ENCODE measurements at regions not wholly inside any gene's neighbourhood (a gene's known extent, or its start where the extent isn't known, plus 50 kb on each side); places are given as distances from the start of the nearest gene placed in this dataset.
A peak's percentile ranks its signal among the peaks of the same experiment; 100 is the strongest.

GRCh38 chr17:72488555-72489271 lies 367.9 kb downstream of the SOX9 start:
- Histone ChIP-seq H3K9me3 (ENCODE audit: control insufficient read depth in 4 of 4, insufficient read depth in 3 of 4, low read length in 3 of 4) (peaks cover 0 to 2% (median 0%) of the 10 kb centered on the region in 4 donors), H3K36me3 (ENCODE audit: control insufficient read depth in 4 of 4, insufficient read depth in 4 of 4, low read length in 4 of 4) (no peaks in the 10 kb centered on the region), H3K4me1 (ENCODE audit: control insufficient read depth in 5 of 5, insufficient read depth in 5 of 5, low read length in 5 of 5) (peaks cover 0 to 3% (median 0%) of the 10 kb centered on the region in 5 donors), H3K27me3 (ENCODE audit: control insufficient read depth in 3 of 3, insufficient read depth in 3 of 3, low read length in 2 of 3) (no peaks in the 10 kb centered on the region), H3K4me3 (no peak overlapping the region), H3K9ac (ENCODE audit: insufficient read depth in 1 of 2, low read length in 2 of 2) (no peak overlapping the region), H3K27ac (ENCODE audit: low read depth in 1 of 2, low read length in 1 of 2) (no peak overlapping the region)
- no peak for ATAC-seq (ENCODE audit: insufficient read depth, low FRiP score)
- peak in 1 of 3 donors; percentile 36 for DNase-seq
- WGBS, 2 donors: 52 to 72% methylated on average over 11 of the region's 11 CpGs
- TF ChIP-seq CTCF (IDR thresholded peaks at IDR 0.05; ENCODE audit: control extremely low read depth, extremely low read depth): no peak

- Histone ChIP-seq H3K27ac (ENCODE audit: low read depth in 1 of 2, low read length in 1 of 2) (no peak overlapping the region), H3K9ac (ENCODE audit: insufficient read depth in 1 of 2, low read length in 2 of 2) (no peak overlapping the region), H3K4me3 (no peak overlapping the region), H3K36me3 (ENCODE audit: control insufficient read depth in 4 of 4, insufficient read depth in 4 of 4, low read length in 4 of 4) (no peaks in the 10 kb centered on the region), H3K27me3 (ENCODE audit: control insufficient read depth in 3 of 3, insufficient read depth in 3 of 3, low read length in 2 of 3) (no peaks in the 10 kb centered on the region), H3K4me1 (ENCODE audit: control insufficient read depth in 5 of 5, insufficient read depth in 5 of 5, low read length in 5 of 5) (peaks cover 0 to 3% (median 0%) of the 10 kb centered on the region in 5 donors), H3K9me3 (ENCODE audit: control insufficient read depth in 4 of 4, insufficient read depth in 3 of 4, low read length in 3 of 4) (peaks cover 0 to 2% (median 0%) of the 10 kb centered on the region in 4 donors)
- ATAC-seq (ENCODE audit: insufficient read depth, low FRiP score) (no peak), DNase-seq (no peak)
- WGBS, 2 donors: 38 to 45% methylated on average over 5 of the region's 5 CpGs
- TF ChIP-seq CTCF (IDR thresholded peaks at IDR 0.05; ENCODE audit: control extremely low read depth, extremely low read depth): no peak
These were observed 368.4 kb downstream of the SOX9 start for GRCh38 chr17:72489272-72489641.

DNA sequence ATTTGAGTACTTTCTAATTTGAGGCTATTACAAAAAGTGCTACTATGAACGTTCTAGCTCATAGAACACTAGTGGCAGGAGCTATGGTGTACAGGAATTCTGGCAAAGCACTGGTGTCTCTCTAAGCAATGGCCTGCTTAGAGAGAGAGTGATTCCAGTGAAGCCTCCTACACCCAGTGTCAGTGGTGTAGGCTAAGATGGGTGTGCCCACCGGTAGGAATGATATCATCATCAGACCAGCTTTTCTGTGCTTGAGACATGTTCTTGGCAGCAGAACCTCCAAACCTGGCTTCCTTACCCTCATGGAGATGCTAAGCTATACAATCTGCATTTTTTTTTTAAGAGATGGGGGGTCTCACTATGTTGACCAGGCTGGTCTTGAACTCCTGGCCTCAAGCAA lies 370.3 kb downstream of the SOX9 start:
- DNase-seq (no peak), ATAC-seq (ENCODE audit: insufficient read depth, low FRiP score) (no peak)
- TF ChIP-seq CTCF (IDR thresholded peaks at IDR 0.05; ENCODE audit: control extremely low read depth, extremely low read depth): no peak
- peaks cover 0 to 3% (median 0%) of the 10 kb centered on the region in 5 donors for H3K4me1 ChIP-seq (ENCODE audit: control insufficient read depth in 5 of 5, insufficient read depth in 5 of 5, low read length in 5 of 5)
- no peak overlapping the region for H3K4me3 ChIP-seq
- H3K9me3 ChIP-seq (ENCODE audit: control insufficient read depth in 4 of 4, insufficient read depth in 3 of 4, low read length in 3 of 4): peaks cover 0 to 2% (median 0%) of the 10 kb centered on the region in 4 donors
- 83 to 84% methylated on average over 2 of the region's 2 CpGs for WGBS, 2 donors
- no peaks in the 10 kb centered on the region for H3K27me3 ChIP-seq (ENCODE audit: control insufficient read depth in 3 of 3, insufficient read depth in 3 of 3, low read length in 2 of 3)
- H3K9ac ChIP-seq (ENCODE audit: insufficient read depth in 1 of 2, low read length in 2 of 2): no peak overlapping the region
- H3K36me3 ChIP-seq (ENCODE audit: control insufficient read depth in 4 of 4, insufficient read depth in 4 of 4, low read length in 4 of 4): no peaks in the 10 kb centered on the region
- H3K27ac ChIP-seq (ENCODE audit: low read depth in 1 of 2, low read length in 1 of 2): no peak overlapping the region
